ENCODE measurements at regions not wholly inside any gene's neighbourhood (a gene's known extent, or its start where the extent isn't known, plus 50 kb on each side); places are given as distances from the start of the nearest gene placed in this dataset.

DNA sequence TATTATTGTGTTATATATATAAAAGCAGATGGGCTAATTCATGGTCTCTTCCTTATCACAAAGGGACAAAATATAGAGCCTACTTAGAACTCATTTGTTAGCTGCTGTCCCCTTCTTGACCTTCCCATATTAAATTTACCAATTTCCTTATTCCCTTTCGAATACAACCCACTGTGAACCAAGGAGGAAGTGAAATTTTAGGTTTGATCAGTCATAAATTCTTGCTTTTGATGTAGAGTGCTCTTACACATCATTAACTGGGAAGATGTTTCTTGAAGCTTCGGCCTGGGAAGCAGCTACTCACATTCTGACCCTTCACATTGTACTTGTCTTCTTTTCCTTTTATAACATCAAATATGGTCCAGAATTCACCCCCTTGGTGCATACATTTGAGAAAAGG lies 579.0 kb downstream of the LRFN5 start:
- DNase-seq, result no peak
- Histone ChIP-seq H3K4me3 (no peak overlapping the region), H3K36me3 (no peaks in the 10 kb centered on the region), H3K27me3 (no peaks in the 10 kb centered on the region), H3K9me3 (no peaks in the 10 kb centered on the region), H3K4me1 (no peaks in the 10 kb centered on the region), H3K27ac (no peak overlapping the region)
- in situ Hi-C loops (cut with MboI; ENCODE audit: low sequenced_read_pairs in 4 of 4), result no loop called here
- no peak for TF ChIP-seq POLR2A (IDR thresholded peaks at IDR 0.05)
- TF ChIP-seq, protein P1, sequence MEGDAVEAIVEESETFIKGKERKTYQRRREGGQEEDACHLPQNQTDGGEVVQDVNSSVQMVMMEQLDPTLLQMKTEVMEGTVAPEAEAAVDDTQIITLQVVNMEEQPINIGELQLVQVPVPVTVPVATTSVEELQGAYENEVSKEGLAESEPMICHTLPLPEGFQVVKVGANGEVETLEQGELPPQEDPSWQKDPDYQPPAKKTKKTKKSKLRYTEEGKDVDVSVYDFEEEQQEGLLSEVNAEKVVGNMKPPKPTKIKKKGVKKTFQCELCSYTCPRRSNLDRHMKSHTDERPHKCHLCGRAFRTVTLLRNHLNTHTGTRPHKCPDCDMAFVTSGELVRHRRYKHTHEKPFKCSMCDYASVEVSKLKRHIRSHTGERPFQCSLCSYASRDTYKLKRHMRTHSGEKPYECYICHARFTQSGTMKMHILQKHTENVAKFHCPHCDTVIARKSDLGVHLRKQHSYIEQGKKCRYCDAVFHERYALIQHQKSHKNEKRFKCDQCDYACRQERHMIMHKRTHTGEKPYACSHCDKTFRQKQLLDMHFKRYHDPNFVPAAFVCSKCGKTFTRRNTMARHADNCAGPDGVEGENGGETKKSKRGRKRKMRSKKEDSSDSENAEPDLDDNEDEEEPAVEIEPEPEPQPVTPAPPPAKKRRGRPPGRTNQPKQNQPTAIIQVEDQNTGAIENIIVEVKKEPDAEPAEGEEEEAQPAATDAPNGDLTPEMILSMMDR (IDR thresholded peaks at IDR 0.05 in 4 of 5, conservative IDR thresholded peaks at IDR 0.05 in 1 of 5), result no peak
- ATAC-seq, result no peak
- intact Hi-C loops (cut with DNase I; ENCODE audit: low total_unique reads), result no loop called here

DNA sequence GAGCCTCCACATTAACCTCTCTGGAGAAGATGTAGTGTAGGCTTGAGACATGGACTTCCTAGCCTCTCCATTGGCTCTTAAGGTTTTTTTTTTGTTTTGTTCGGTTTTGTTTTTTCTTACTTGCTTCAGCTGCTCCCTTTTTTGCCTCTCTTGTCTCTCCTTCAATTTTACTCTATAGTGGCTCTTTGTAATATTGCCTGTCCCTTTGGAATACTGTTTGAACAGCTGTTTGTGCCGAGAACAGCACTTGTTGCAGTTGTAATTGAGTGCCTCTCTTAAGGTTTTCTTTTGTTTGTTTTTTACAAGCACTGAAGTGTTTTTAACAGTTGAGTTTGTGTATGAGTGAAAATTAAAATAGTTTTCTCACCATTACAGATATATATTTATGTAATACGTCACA lies 567.7 kb downstream of the LRFN5 start:
- no peak overlapping the region for H3K27ac ChIP-seq
- ATAC-seq (no peak), DNase-seq (no peak)
- no peaks in the 10 kb centered on the region for H3K4me1 ChIP-seq
- in situ Hi-C loops (cut with MboI; ENCODE audit: low sequenced_read_pairs in 4 of 4) (no loop called here), intact Hi-C loops (cut with DNase I; ENCODE audit: low total_unique reads) (no loop called here)
- H3K9me3 ChIP-seq, result no peaks in the 10 kb centered on the region
- H3K27me3 ChIP-seq, result no peaks in the 10 kb centered on the region
- no peak overlapping the region for H3K4me3 ChIP-seq
- no peak for TF ChIP-seq POLR2A (IDR thresholded peaks at IDR 0.05)
- TF ChIP-seq, protein P1 (IDR thresholded peaks at IDR 0.05 in 4 of 5, conservative IDR thresholded peaks at IDR 0.05 in 1 of 5), result no peak
- no peaks in the 10 kb centered on the region for H3K36me3 ChIP-seq

DNA sequence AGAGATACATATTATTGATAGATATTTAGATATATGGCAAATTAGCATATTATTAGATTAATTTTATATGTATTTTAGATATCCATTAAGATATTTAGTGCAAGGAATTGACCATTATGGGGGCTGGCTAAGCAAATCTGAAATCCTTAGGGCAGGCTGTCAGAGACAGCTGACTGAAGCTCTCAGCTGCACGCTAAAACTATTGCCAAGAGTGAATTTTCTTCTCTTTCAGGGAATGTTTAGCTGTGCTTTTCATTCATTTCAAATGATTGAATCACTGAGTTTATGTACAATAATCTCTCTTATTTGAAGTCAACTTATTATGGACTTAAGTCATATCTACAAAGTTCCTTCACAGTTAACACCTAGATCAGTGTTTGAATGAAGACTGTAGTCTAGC lies 566.5 kb downstream of the LRFN5 start:
- Histone ChIP-seq H3K4me1 (no peaks in the 10 kb centered on the region), H3K9me3 (no peaks in the 10 kb centered on the region), H3K36me3 (no peaks in the 10 kb centered on the region), H3K4me3 (no peak overlapping the region), H3K27ac (no peak overlapping the region), H3K27me3 (no peaks in the 10 kb centered on the region)
- intact Hi-C loops (cut with DNase I; ENCODE audit: low total_unique reads), result no loop called here
- DNase-seq (no peak), ATAC-seq (no peak)
- in situ Hi-C loops (cut with MboI; ENCODE audit: low sequenced_read_pairs in 4 of 4), result no loop called here
- TF ChIP-seq, protein P1 (IDR thresholded peaks at IDR 0.05 in 4 of 5, conservative IDR thresholded peaks at IDR 0.05 in 1 of 5), result no peak
- TF ChIP-seq POLR2A (IDR thresholded peaks at IDR 0.05), result no peak

DNA sequence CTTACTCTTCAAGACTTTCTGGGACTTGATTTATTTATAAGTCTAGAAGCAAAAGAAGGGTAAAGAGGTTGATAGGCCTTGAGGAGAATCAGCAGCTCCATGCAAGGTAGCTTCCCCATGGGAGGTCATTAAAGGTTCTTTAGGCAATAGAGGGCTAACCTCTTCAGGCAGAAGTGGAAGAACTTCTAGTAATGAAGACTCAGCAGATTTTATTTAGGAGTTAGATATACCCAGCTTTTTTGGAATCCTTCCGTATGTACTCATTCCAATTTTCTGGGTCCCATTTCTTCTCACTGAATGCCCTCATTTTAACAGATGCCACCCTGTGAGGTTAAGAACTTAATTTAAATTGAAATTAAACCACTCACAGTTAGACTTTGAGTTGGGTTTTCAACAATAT lies 565.6 kb downstream of the LRFN5 start:
- H3K4me1 ChIP-seq, result no peaks in the 10 kb centered on the region
- H3K27ac ChIP-seq, result no peak overlapping the region
- intact Hi-C loops (cut with DNase I; ENCODE audit: low total_unique reads), result no loop called here
- no peaks in the 10 kb centered on the region for H3K36me3 ChIP-seq
- no peaks in the 10 kb centered on the region for H3K27me3 ChIP-seq
- TF ChIP-seq, protein P1 (IDR thresholded peaks at IDR 0.05 in 4 of 5, conservative IDR thresholded peaks at IDR 0.05 in 1 of 5), result no peak
- no peak for TF ChIP-seq POLR2A (IDR thresholded peaks at IDR 0.05)
- DNase-seq (no peak), ATAC-seq (no peak)
- no peak overlapping the region for H3K4me3 ChIP-seq
- in situ Hi-C loops (cut with MboI; ENCODE audit: low sequenced_read_pairs in 4 of 4), result no loop called here
- H3K9me3 ChIP-seq, result no peaks in the 10 kb centered on the region

GRCh38 chr14:42163136-42163535 lies 556.5 kb downstream of the LRFN5 start:
- no peaks in the 10 kb centered on the region for H3K4me1 ChIP-seq
- intact Hi-C loops (cut with DNase I; ENCODE audit: low total_unique reads) (loop anchor here (10.0 kb wide), 1 partner anchor 1328 kb away; no protein-coding TSS in a partner anchor), in situ Hi-C loops (cut with MboI; ENCODE audit: low sequenced_read_pairs in 4 of 4) (no loop called here)
- H3K36me3 ChIP-seq, result no peaks in the 10 kb centered on the region
- TF ChIP-seq, protein P1 (IDR thresholded peaks at IDR 0.05 in 4 of 5, conservative IDR thresholded peaks at IDR 0.05 in 1 of 5), result no peak
- TF ChIP-seq POLR2A (IDR thresholded peaks at IDR 0.05), result no peak
- no peaks in the 10 kb centered on the region for H3K9me3 ChIP-seq
- no peak overlapping the region for H3K4me3 ChIP-seq
- DNase-seq (no peak), ATAC-seq (no peak)
- H3K27me3 ChIP-seq, result no peaks in the 10 kb centered on the region
- H3K27ac ChIP-seq, result no peak overlapping the region

Measured in gastrocnemius medialis (tissue), 4 donors.